Body of pancreas (tissue), 4 donors: ENCODE measurements at regions not wholly inside any gene's neighbourhood (a gene's known extent, or its start where the extent isn't known, plus 50 kb on each side); places are given as distances from the start of the nearest gene placed in this dataset.

Source experiments
- POLR2A ChIP-seq, 3 donors: fragments of 450-650 bp; IDR thresholded peaks; one replicate each; pipeline ENCODE4 v1.6.1; 2016; ENCODE audit warnings: antibody characterized with exemption in 3 of 3, mild to moderate bottlenecking in 2 of 3
- TF ChIP-seq, protein P1 (sequence below), 7 experiments: fragments of 450-650 bp in 4 of 7; fragments of 200-600 bp in 3 of 7; sonication (generic) in 3 of 7; IDR thresholded peaks; one replicate each; pipeline ENCODE4 v1.5.1; 2016 to 2019; ENCODE audit warnings: antibody characterized with exemption in 7 of 7

GRCh38 chr12:19937161-19937560 is 431.2 kb upstream of the PDE3A start:
- TF ChIP-seq, protein P1, sequence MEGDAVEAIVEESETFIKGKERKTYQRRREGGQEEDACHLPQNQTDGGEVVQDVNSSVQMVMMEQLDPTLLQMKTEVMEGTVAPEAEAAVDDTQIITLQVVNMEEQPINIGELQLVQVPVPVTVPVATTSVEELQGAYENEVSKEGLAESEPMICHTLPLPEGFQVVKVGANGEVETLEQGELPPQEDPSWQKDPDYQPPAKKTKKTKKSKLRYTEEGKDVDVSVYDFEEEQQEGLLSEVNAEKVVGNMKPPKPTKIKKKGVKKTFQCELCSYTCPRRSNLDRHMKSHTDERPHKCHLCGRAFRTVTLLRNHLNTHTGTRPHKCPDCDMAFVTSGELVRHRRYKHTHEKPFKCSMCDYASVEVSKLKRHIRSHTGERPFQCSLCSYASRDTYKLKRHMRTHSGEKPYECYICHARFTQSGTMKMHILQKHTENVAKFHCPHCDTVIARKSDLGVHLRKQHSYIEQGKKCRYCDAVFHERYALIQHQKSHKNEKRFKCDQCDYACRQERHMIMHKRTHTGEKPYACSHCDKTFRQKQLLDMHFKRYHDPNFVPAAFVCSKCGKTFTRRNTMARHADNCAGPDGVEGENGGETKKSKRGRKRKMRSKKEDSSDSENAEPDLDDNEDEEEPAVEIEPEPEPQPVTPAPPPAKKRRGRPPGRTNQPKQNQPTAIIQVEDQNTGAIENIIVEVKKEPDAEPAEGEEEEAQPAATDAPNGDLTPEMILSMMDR (IDR thresholded peaks at IDR 0.05) = no peak
- no peak for TF ChIP-seq POLR2A (IDR thresholded peaks at IDR 0.05)
